ELF-1 (cell line): ENCODE measurements at regions not wholly inside any gene's neighbourhood (a gene's known extent, or its start where the extent isn't known, plus 50 kb on each side); places are given as distances from the start of the nearest gene placed in this dataset.
"Not testable (repeated sequence)": the region's sequence is repeated elsewhere in the genome, so short reads cannot be mapped to it uniquely, and the experiment has no call there.

Experiments used
- DNase-seq: peaks from one replicate; pipeline ENCODE4 v3.0.0-alpha.2; 2016; ENCODE audit warnings: low read depth, low spot score

DNA sequence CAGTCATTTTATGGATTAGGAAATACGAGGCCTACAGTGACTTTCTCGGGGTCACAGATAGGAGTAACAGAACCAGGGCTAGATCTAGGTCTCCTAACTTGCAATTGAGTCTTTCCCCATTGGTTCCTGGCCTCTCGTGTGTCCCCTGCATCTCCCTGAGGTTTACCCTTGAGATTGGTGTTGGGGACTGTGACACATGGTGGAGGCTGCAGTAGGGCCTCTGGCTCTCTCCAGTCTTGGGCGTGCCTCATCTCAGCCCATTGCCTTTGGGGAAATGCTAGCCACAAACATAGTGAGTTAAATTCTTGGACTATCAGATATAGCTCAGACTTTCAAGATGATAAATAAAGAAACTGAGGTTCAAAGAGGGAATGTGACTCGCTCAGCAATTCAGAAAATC, 212.1 kb downstream of the KCNRG start:
- DNase-seq: peak; percentile 24

GRCh38 chr13:50228527-50228926, 213.3 kb downstream of the KCNRG start:
- DNase-seq: no peak

- DNase-seq: no peak
These were observed 214.9 kb downstream of the KCNRG start for GRCh38 chr13:50229960-50230661.

- no peak for DNase-seq
These were observed 215.4 kb downstream of the KCNRG start for GRCh38 chr13:50230662-50230978.

DNA sequence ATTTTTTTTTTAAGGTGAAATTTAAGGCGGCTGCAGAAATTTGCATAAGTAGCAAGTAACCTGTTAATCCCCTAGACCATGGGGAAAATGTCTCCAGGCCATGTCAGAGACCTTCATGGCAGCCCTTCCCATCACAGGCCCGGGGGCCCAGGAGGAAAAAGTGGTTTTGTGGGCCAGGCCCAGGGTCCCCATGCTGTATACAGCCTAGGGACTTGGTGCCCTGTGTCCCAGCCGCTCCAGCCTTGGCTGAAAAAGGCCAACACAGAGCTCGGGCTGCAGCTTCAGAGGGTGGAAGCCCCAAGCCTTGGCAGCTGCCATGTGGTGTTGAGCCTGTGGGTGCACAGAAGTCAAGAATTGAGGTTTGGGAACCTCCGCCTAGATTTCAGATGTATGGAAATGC, 218.3 kb downstream of the KCNRG start:
- not testable (repeated sequence) for DNase-seq

DNA sequence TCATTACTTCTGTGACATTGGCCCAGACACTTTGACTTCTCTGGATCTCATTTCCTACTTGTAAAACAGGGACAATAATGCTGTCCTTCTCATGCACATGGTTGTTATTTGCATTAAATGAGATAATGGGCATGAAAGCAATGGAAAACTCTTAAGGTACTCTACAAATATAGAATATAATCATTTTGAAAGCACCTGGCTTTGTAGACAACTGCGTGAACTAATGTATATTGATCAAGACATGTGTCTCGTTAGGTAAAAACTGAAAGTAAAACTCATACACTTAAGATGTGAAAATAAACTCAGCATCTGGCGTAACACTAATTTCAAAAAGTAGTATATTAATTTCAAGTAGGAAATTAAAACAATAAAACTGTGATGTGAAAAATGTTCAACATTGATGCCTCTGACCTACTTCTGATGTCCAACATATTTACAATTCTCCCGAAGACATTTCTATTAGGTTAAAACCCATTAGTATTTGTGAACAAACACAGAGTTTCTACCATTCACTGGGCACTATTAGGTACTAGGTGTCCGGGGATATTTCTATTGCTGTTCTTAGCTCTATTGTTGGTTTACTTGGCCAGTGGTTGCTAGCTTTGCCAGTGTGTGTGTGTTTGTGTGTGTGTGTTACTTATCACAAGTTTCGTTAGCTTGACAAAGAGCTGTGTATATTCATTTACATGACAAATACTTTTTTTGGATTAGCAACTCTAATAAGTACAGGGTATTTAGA, 220.5 kb downstream of the KCNRG start:
- no peak for DNase-seq

GRCh38 chr13:50236898-50237318, 221.7 kb downstream of the KCNRG start:
- DNase-seq: no peak

DNA sequence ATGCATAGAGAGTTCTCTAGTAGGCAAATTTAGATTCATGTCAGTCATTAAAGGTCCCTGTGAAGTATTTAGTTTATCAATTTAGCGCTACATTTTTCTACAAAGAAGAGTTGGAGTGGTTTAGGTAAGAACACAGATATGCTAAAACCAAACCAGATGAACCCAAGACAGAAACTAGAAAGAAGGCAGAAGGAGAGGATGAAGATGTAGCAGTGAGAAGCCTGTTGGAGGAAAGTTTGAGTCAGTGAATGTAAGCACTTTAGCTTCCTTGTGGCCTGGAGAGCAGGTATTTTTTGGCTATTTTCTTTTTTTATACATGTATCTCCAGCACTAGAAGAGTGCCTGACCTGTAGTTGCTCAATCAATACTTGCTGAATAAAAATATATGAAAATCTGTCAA, 223.7 kb downstream of the KCNRG start:
- no peak for DNase-seq

GRCh38 chr13:50241479-50241878, 226.2 kb downstream of the KCNRG start:
- no peak for DNase-seq

- DNase-seq: no peak
These were observed 228.7 kb downstream of the KCNRG start for GRCh38 chr13:50243931-50244330.

DNA sequence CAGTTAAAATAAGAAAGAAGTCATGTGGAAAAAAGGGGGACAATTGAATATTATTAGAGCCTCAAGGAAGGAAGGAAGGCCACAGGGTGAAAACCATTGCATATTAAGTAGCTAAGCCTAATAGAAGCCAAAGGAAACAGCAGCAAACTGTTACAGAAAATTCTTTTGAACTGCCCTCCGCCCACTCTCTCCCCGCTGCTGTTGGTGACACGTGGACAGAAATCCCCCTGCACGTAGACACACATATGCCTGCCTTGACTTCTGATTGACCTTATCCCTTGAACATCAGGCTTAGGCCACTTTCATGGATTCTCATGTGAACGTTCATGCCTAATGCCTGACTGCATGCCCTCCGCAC, 229.1 kb downstream of the KCNRG start:
- no peak for DNase-seq

DNA sequence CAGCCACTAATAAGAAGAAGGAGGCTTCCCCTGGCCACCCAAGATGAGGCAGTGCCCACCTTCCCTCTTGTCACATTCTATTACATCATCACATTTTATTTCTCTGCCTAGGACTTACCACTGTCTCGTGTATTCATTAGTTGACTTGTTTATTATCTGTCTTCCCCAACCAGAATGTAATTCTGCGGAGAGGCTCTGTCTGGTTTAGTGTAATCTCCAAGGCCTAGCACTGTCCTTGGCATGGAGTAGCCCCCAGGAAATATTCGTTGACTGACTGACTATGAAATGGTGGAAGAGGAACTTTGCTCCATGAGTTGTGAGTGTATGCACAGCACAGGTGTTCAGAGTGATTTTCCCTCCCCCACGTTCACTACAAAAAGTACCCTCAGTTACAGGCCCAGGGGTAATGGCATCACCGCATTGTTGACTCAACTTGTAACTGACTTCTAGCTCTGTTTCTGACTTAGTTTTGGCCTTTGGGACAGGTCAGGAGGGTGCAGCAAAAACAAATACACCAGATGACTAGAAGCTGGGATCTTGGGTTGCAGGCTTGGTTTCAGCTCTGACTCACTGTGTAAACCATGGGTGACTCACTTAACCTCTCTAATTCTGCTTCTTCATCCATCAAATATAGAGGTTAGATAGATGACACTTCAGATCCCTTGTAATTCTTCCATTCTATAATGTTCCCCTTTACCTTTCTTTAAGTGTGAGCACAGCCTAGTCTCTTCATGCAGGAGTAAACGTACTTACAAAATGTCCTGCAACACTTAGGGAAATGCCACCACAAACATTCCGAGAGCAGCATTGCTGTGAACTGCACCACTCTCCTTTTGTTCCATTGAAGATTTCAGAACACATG, 229.7 kb downstream of the KCNRG start:
- DNase-seq: no peak

GRCh38 chr13:50247223-50247622, 232.0 kb downstream of the KCNRG start:
- DNase-seq: no peak

DNA sequence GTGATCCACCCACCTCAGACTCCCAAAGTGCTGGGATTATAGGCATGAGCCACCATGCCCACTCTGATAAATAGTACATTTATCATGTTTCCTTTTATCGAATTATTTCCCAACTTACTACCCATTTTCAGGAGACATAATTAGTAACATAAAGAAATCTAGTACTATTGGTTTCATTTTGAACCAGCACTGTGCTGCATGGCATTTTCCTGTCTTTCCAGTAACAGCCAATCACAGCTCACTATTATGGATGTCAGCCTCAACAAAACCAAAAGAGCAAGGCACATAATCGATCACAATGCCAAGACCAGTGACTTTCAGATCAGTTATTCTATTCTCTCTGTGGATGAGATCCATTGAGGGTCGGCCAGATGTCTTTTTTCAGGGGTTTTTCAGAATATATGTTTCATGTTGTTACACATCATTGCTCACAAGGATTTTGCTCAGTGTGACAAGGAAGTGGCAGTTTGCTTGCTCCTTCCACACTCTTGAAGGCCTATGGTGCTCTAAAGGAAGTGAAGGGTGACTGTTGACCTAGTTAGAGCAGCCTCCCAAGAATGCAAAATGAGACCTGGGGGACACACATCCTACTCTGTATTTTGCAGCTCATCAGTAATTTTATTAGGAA, 233.4 kb downstream of the KCNRG start:
- DNase-seq: no peak

DNA sequence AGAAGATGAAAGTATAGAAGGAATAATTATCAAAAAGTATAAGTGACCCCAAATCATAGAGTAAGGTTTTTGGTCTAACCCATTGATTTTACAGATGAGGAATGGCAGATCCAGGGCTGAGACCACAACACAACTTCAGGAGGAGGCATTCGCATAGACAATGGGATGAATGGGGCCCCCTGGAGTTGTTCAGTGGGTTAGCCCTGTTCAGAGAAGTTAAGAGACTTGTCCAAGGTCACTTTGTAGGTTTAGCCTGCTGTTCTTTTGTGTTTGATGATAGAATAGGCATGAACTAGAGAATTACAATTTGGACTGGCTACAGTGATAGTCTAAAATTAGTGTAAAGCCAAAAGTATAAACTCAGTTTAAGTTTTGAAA, 233.9 kb downstream of the KCNRG start:
- no peak for DNase-seq

GRCh38 chr13:50250401-50250800, 235.2 kb downstream of the KCNRG start:
- no peak for DNase-seq

DNA sequence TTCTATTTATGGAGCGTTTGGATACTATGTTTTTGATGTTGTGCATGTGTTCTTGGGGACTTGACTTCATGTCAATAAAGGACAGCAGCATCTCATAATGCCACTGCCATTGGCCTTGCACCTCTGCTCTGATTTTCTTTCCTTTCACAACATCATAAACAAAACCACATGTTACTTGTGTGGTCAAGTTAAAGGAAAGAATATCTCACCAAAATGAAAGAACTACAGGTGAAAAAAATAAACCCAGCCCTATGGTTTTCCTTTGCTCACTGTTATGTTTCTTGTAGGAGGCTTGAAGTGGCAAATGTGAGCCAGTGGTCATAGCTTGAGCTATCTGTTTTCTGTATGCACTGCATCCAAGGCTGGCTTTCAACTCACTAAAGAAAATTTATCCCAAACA, 240.4 kb downstream of the KCNRG start:
- DNase-seq: no peak

DNA sequence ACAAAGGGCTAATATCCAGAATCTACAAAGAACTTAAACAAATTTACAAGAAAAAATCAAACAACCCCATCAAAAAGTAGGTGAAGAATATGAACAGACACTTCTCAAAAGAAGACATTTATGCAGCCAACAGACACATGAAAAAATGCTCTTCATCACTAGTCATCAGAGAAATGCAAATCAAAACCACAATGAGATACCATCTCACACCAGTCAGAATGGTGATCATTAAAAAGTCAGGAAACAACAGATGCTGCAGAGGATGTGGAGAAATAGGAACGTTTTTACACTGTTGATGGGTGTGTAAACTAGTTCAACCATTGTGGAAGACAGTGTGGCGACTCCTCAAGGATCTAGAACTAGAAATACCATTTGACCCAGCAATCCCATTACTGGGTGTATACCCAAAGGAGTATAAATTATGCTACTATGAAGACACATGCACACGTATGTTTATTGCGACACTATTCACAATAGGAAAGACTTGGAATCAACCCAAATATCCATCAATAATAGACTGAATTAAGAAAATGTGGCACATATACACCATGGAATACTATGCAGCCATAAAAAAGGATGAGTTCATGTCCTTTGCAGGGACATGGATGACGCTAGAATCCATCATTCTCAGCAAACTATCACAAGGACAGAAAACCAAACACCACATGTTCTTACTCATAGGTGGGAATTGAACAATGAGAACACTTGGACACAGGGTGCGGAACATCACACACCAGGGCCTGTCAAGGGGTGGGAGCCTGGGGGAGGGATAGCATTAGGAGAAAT, 241.5 kb downstream of the KCNRG start:
- not testable (repeated sequence) for DNase-seq

GRCh38 chr13:50257646-50258045, 242.4 kb downstream of the KCNRG start:
- no peak for DNase-seq

GRCh38 chr13:50261130-50261901, 246.1 kb downstream of the KCNRG start:
- DNase-seq: no peak

GRCh38 chr13:50267066-50267465, 251.8 kb downstream of the KCNRG start:
- no peak for DNase-seq
